BLaER1 treated with 17β-estradiol and CSF1 and Interleukin-3, amounts not matched to agents 10 nM and 100 nM (cell line): ENCODE measurements at regions not wholly inside any gene's neighbourhood (a gene's known extent, or its start where the extent isn't known, plus 50 kb on each side); places are given as distances from the start of the nearest gene placed in this dataset.

Source experiments
- H3K27ac ChIP-seq, 11 experiments: shearing (Covaris generic); formaldehyde crosslinking; 2 replicates each; pipeline ENCODE4 v1.8.1; 2022
- H3K27me3 ChIP-seq, 11 experiments: shearing (Covaris generic); formaldehyde crosslinking; 2 replicates each; pipeline ENCODE4 v1.8.1; 2022
- H3K36me3 ChIP-seq, 11 experiments: shearing (Covaris generic); formaldehyde crosslinking; 2 replicates each; pipeline ENCODE4 v1.8.1; 2022
- H3K4me1 ChIP-seq, 10 experiments: shearing (Covaris generic); formaldehyde crosslinking; 2 replicates each; pipeline ENCODE4 v1.8.1; 2022
- H3K4me2 ChIP-seq, 11 experiments: shearing (Covaris generic); formaldehyde crosslinking; 2 replicates each; pipeline ENCODE4 v1.8.1; 2022
- H3K4me3 ChIP-seq, 10 experiments: shearing (Covaris generic); formaldehyde crosslinking; 2 replicates each; pipeline ENCODE4 v1.8.1; 2022
- H3K9ac ChIP-seq, 11 experiments: shearing (Covaris generic); formaldehyde crosslinking; 2 replicates each; pipeline ENCODE4 v1.8.1; 2022
- H3K9me3 ChIP-seq, 11 experiments: shearing (Covaris generic); formaldehyde crosslinking; replicated peaks in 1 of 11; 2 replicates each; pipeline ENCODE4 v1.8.1; 2022
- H4K20me1 ChIP-seq, 11 experiments: shearing (Covaris generic); formaldehyde crosslinking; 2 replicates each; pipeline ENCODE4 v1.8.1; 2022
- Cebpa-rat ChIP-seq, 11 experiments: shearing (Covaris generic); IDR thresholded peaks; 2 replicates each; pipeline ENCODE4 v1.8.1; 2022

DNA sequence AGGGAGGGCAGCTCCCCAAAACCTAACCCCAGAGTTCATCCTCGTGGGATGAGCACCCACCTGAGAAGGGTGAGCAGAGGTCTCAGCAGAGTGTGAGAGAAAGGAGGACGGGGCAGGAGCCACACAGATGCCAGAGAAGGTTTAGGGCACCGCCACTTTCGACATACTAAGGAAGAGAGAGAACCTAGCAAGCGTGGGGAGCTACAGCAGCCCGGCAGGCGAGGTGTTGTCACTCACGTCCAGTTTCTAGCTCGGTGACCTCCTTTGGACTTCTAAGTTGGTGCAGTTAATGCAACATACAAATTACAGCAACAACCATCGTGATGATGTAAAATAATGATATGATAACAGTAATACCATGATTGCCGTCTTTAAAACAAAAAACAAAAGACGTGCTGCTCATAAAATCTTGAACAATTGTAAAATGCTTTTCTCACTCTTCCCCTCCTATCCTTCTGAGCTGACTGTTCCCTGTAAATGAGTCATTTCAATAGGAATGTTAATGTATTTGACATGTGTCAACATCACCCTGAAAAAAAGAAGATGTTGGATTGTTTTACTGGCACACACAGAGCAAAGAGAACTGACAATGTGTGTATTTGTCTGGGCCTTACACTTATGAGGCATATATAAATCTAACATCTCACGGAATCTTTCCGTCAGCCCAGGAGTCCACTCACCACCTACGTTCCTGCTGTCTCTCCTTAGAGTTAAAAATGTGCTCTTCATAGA, 158.2 kb upstream of the MAF start:
- no peaks in the 10 kb centered on the region for H3K27me3 ChIP-seq
- H3K4me2 ChIP-seq = no peak overlapping the region
- TF ChIP-seq Cebpa-rat (IDR thresholded peaks at IDR 0.05) = no peak
- 0 out of 22 replicates have a peak, but pooled peaks cover 0 to 3% (median 0%) of the 10 kb centered on the region in 11 experiments for H3K9me3 ChIP-seq
- no peaks in the 10 kb centered on the region for H3K36me3 ChIP-seq
- no peaks in the 10 kb centered on the region for H4K20me1 ChIP-seq
- H3K27ac ChIP-seq = no peak overlapping the region
- H3K4me1 ChIP-seq = peaks cover 4 to 9% (median 8%) of the 10 kb centered on the region in 10 experiments; a peak in 16 of 20 replicates
- no peak overlapping the region for H3K4me3 ChIP-seq
- no peak overlapping the region for H3K9ac ChIP-seq

DNA sequence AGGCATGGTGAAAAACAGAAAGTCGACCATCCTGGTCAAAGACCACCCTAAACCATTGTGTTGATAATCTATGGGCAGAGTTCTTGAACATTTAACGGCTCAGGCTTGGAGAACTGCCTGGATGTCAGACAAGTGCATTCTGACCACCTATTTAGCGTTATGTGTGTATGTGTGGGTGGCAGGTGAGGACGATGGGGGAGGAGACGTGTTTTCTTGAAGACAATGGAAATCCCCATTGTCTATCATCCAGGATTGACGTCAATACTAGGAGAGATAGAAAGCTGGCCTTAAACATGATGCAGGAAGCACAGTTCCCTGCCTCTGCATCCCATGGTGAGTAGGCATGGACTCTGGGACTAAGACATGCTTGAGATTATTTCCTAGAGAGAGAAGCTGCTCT, 157.4 kb upstream of the MAF start:
- Histone ChIP-seq H3K9ac (no peak overlapping the region), H3K4me3 (no peak overlapping the region), H4K20me1 (no peaks in the 10 kb centered on the region), H3K27ac (no peak overlapping the region), H3K36me3 (no peaks in the 10 kb centered on the region), H3K4me1 (peaks cover 4 to 9% (median 8%) of the 10 kb centered on the region in 10 experiments; a peak in 16 of 20 replicates), H3K27me3 (no peaks in the 10 kb centered on the region), H3K4me2 (no peak overlapping the region), H3K9me3 (0 out of 22 replicates have a peak, but pooled peaks cover 0 to 3% (median 0%) of the 10 kb centered on the region in 11 experiments)
- no peak for TF ChIP-seq Cebpa-rat (IDR thresholded peaks at IDR 0.05)

DNA sequence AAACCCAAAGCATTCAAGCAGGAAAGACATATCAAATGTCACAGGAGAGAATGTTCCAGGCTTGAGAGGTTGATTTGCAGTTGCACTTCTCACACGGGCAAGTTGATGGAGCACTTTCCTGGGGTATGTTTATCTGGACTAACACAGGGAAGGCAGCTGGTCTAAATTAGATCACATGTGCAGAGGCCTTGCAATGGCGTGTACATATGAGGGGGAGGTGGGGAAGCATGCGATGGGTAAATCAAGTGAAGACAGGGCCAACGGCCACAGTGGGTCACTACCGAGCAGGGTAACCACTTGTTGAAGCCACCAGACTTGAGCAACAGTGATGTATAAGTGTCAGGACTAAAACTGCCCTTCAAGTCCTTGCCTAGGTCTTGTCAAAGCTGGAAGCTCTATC, 156.6 kb upstream of the MAF start:
- Histone ChIP-seq H3K9me3 (0 out of 22 replicates have a peak, but pooled peaks cover 0 to 3% (median 0%) of the 10 kb centered on the region in 11 experiments), H3K27ac (no peak overlapping the region), H4K20me1 (no peaks in the 10 kb centered on the region), H3K4me2 (no peak overlapping the region), H3K9ac (no peak overlapping the region), H3K36me3 (no peaks in the 10 kb centered on the region), H3K4me1 (peaks cover 4 to 9% (median 8%) of the 10 kb centered on the region in 10 experiments; a peak in 16 of 20 replicates), H3K27me3 (no peaks in the 10 kb centered on the region), H3K4me3 (no peak overlapping the region)
- no peak for TF ChIP-seq Cebpa-rat (IDR thresholded peaks at IDR 0.05)

DNA sequence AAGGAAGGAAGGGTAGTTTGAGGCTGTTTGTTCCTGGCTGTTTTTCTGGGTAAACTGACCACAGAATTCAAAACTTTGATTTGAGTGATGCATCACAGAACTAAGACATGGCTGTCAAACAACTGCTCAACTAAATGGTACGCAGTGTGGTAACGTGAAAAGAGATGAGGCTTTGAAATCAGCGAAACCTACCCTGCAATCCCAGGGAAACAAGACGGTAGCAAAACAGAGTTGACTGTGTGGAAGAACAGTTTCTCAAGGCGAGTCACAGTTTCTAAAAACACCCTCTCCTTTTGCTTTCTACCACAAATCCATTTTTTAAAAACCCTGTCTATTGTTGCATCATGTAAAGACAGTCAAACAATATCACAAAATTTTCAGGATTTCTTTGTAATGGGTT, 156.0 kb upstream of the MAF start:
- Histone ChIP-seq H3K27me3 (no peaks in the 10 kb centered on the region), H3K9me3 (0 out of 22 replicates have a peak, but pooled peaks cover 0 to 3% (median 0%) of the 10 kb centered on the region in 11 experiments), H3K27ac (no peak overlapping the region), H4K20me1 (no peaks in the 10 kb centered on the region), H3K36me3 (no peaks in the 10 kb centered on the region), H3K4me2 (no peak overlapping the region), H3K4me3 (no peak overlapping the region), H3K9ac (no peak overlapping the region), H3K4me1 (peaks cover 4 to 9% (median 8%) of the 10 kb centered on the region in 10 experiments; a peak in 16 of 20 replicates)
- TF ChIP-seq Cebpa-rat (IDR thresholded peaks at IDR 0.05) = no peak

DNA sequence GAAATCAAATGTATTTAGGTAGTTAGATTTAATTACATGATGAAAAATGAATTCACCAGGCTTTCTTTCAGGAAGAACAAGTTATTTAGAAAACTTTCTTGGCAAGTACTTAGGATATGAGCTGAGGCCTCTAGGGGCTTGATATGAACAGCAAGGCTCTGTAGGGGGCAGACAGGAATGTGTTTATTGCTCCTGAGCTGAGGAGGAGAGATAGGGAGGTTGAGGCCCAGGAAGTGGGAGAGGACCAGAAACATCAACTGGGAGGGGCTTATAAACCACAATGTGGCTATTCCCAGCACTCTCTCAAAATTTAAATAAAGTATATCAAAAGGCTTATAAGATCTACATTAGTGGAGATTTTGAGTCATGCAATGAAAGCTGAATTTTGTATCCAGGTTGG, 154.0 kb upstream of the MAF start:
- Histone ChIP-seq H3K27ac (no peak overlapping the region), H3K9me3 (peaks cover 0 to 8% (median 3%) of the 10 kb centered on the region in 11 experiments; a peak in 5 of 22 replicates), H3K4me3 (no peak overlapping the region), H3K27me3 (no peaks in the 10 kb centered on the region), H3K4me1 (peaks cover 4 to 9% (median 8%) of the 10 kb centered on the region in 10 experiments; a peak in 16 of 20 replicates), H3K4me2 (peak overlapping the region in 9 of 11 experiments; percentile 5 to 51 (median 25); a peak in 12 of 22 replicates), H3K9ac (no peak overlapping the region), H3K36me3 (no peaks in the 10 kb centered on the region), H4K20me1 (no peaks in the 10 kb centered on the region)
- TF ChIP-seq Cebpa-rat (IDR thresholded peaks at IDR 0.05) = no peak

DNA sequence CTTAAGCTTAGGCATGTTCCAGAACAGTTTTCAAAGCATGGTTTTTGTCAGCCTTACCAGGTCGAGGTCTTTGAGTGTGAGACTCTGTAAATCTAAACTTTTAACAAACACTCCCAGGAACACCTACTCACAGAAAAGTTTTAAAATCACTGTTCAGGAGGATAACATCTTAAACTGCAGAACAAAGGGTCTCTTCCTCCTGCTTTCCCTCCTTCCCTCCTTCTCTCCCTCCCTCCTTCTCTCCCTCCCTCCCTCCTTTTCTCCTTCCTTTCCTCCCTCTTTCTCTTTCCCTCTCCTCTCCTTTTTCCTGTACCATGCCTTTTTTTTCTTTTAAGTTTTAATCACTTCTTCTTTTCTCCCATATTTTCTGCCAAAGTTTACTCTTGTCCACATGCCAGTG, 153.5 kb upstream of the MAF start:
- no peak for TF ChIP-seq Cebpa-rat (IDR thresholded peaks at IDR 0.05)
- no peak overlapping the region for H3K27ac ChIP-seq

DNA sequence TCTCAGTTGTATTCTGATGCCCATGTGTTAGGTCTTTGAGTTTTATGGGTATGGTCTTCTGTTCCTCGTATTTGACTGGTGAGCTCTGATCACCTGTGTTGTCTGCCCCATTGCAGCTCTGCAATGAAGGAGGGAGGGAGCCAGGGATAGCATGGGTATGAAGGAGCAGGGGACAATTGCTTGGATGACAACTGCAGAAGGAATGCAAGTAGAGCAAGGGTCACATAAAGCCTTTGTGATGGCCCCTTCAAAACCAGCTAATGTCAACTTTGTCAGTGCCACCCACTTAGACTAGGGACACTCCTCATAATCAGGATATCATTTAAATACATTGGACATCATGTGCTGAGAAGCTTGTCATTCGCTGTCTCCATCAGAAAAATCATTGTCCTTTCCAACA, 152.7 kb upstream of the MAF start:
- H3K4me2 ChIP-seq = no peak overlapping the region
- H3K9me3 ChIP-seq = peaks cover 0 to 12% (median 6%) of the 10 kb centered on the region in 11 experiments; a peak in 5 of 22 replicates
- no peak overlapping the region for H3K27ac ChIP-seq
- no peaks in the 10 kb centered on the region for H3K27me3 ChIP-seq
- H3K4me3 ChIP-seq = no peak overlapping the region
- H3K4me1 ChIP-seq = peaks cover 4 to 9% (median 8%) of the 10 kb centered on the region in 10 experiments; a peak in 16 of 20 replicates
- H3K9ac ChIP-seq = no peak overlapping the region
- TF ChIP-seq Cebpa-rat (IDR thresholded peaks at IDR 0.05) = no peak
- no peaks in the 10 kb centered on the region for H3K36me3 ChIP-seq
- H4K20me1 ChIP-seq = no peaks in the 10 kb centered on the region

More for the DNA sequence above, 153.5 kb upstream of the MAF start:
- H3K4me3 ChIP-seq = no peak overlapping the region
- H3K9ac ChIP-seq = no peak overlapping the region
- H3K27me3 ChIP-seq = no peaks in the 10 kb centered on the region
- peaks cover 4 to 9% (median 8%) of the 10 kb centered on the region in 10 experiments; a peak in 16 of 20 replicates for H3K4me1 ChIP-seq
- H3K4me2 ChIP-seq = peak overlapping the region in 1 of 11 experiments; percentile 50; a peak in 1 of 22 replicates
- H3K36me3 ChIP-seq = no peaks in the 10 kb centered on the region
- H3K9me3 ChIP-seq = peaks cover 0 to 12% (median 6%) of the 10 kb centered on the region in 11 experiments; a peak in 5 of 22 replicates
- no peaks in the 10 kb centered on the region for H4K20me1 ChIP-seq

DNA sequence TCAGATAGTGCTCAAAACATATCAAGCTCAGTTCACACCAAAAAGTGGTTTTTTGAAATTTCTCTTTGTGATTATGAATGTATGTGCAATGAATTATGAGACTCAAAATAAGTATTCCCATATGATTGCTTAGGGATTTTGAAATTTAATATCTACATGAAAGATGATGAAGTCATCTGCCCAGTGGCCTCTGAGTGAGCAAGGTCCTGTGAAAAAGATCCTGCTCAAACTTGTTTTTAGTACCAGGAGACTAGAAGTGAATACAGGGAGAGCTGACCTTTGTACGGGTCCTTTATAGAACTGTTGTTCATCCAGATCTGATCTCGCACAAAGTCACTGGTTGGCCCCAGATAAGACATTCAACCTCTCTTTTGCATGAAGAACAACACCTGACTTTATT, 151.9 kb upstream of the MAF start:
- no peak overlapping the region for H3K4me2 ChIP-seq
- no peak overlapping the region for H3K27ac ChIP-seq
- H3K36me3 ChIP-seq = no peaks in the 10 kb centered on the region
- H3K9ac ChIP-seq = no peak overlapping the region
- H3K4me1 ChIP-seq = peaks cover 4 to 9% (median 8%) of the 10 kb centered on the region in 10 experiments; a peak in 16 of 20 replicates
- no peaks in the 10 kb centered on the region for H3K27me3 ChIP-seq
- H4K20me1 ChIP-seq = no peaks in the 10 kb centered on the region
- peaks cover 0 to 12% (median 6%) of the 10 kb centered on the region in 11 experiments; a peak in 5 of 22 replicates for H3K9me3 ChIP-seq
- H3K4me3 ChIP-seq = no peak overlapping the region
- no peak for TF ChIP-seq Cebpa-rat (IDR thresholded peaks at IDR 0.05)

DNA sequence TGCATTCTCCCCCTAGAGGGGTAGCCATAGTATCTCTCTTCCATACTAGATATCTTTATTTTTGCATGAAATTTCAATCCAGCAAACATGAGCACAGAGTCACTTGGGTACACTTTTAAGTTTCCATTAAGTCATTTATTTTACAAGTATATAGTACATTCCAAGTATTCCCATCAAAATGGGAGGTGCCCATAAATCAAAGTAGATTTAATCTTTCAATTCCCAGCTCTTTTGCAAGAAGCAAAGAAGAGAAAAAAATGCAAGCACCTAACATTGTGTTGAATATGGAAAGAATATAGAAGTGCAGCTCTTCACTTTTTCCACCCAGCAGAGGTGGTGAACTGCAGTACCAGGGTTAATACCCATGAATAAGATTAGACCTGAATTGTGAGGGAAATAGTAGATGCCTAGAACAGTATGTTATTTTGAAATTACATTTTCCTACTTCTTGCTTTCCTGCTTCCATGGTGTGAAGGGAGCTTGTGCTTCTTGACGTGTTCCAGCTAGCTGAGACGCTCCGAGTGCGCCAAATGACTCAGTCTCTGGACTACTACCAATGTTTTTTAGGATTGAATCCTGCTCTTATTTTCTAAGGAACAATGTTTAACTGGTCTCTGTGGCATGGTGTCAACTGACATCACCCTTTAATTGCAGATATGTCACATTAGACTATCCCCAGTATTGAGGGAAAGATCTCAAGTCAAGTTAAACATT, 151.1 kb upstream of the MAF start:
- no peak for TF ChIP-seq Cebpa-rat (IDR thresholded peaks at IDR 0.05)
- Histone ChIP-seq H3K27ac (no peak overlapping the region), H3K4me1 (peaks cover 4 to 9% (median 8%) of the 10 kb centered on the region in 10 experiments; a peak in 16 of 20 replicates), H4K20me1 (no peaks in the 10 kb centered on the region), H3K27me3 (no peaks in the 10 kb centered on the region), H3K9ac (no peak overlapping the region), H3K36me3 (no peaks in the 10 kb centered on the region), H3K4me2 (no peak overlapping the region), H3K9me3 (peaks cover 0 to 12% (median 6%) of the 10 kb centered on the region in 11 experiments; a peak in 5 of 22 replicates), H3K4me3 (no peak overlapping the region)
